22Rv1 (cell line): ENCODE measurements at regions not wholly inside any gene's neighbourhood (a gene's known extent, or its start where the extent isn't known, plus 50 kb on each side); places are given as distances from the start of the nearest gene placed in this dataset.
"Not testable (repeated sequence)": the region's sequence is repeated elsewhere in the genome, so short reads cannot be mapped to it uniquely, and the experiment has no call there.

Source experiments
- CTCF ChIP-seq: fragments of 450-650 bp; IDR thresholded peaks from 2 replicates; pipeline ENCODE4 v1.5.1; 2017; ENCODE audit warnings: mild to moderate bottlenecking
- ZFX ChIP-seq: fragments of 450-650 bp; IDR thresholded peaks from 2 replicates; pipeline ENCODE4 v1.6.1; 2017; ENCODE audit warnings: antibody characterized with exemption, borderline replicate concordance

GRCh38 chr20:7175827-7176226 lies 408.3 kb downstream of the BMP2 start:
- not testable (repeated sequence) for TF ChIP-seq CTCF, ZFX
